ENCODE measurements at regions not wholly inside any gene's neighbourhood (a gene's known extent, or its start where the extent isn't known, plus 50 kb on each side); places are given as distances from the start of the nearest gene placed in this dataset.

DNA sequence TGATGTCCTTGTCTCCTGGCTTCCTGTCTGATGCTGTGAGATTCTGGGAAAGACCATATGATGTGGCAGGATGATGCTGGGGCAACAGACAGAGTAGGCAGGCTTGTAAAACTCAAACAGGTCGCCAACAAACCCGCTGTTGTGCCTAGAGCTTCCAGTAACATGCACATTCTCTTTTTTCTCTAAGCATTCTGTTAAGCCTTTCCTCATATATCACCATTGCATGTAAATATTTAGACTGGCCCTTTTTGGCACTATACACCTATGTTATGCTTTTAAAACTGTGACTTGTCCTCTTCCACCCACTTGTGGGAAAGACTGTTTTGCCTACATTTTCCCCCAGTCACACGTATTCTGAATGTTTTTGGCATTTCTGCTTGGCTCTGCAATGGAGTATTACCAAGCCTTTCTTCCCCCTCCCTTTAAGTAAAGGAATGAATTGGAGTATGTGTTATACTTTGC lies 250.4 kb upstream of the TANK start:
- no peak for TF ChIP-seq ZFX (IDR thresholded peaks at IDR 0.05)
- TF ChIP-seq, protein P1, sequence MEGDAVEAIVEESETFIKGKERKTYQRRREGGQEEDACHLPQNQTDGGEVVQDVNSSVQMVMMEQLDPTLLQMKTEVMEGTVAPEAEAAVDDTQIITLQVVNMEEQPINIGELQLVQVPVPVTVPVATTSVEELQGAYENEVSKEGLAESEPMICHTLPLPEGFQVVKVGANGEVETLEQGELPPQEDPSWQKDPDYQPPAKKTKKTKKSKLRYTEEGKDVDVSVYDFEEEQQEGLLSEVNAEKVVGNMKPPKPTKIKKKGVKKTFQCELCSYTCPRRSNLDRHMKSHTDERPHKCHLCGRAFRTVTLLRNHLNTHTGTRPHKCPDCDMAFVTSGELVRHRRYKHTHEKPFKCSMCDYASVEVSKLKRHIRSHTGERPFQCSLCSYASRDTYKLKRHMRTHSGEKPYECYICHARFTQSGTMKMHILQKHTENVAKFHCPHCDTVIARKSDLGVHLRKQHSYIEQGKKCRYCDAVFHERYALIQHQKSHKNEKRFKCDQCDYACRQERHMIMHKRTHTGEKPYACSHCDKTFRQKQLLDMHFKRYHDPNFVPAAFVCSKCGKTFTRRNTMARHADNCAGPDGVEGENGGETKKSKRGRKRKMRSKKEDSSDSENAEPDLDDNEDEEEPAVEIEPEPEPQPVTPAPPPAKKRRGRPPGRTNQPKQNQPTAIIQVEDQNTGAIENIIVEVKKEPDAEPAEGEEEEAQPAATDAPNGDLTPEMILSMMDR (conservative IDR thresholded peaks at IDR 0.05): no peak
- H3K27ac ChIP-seq: no peak overlapping the region

DNA sequence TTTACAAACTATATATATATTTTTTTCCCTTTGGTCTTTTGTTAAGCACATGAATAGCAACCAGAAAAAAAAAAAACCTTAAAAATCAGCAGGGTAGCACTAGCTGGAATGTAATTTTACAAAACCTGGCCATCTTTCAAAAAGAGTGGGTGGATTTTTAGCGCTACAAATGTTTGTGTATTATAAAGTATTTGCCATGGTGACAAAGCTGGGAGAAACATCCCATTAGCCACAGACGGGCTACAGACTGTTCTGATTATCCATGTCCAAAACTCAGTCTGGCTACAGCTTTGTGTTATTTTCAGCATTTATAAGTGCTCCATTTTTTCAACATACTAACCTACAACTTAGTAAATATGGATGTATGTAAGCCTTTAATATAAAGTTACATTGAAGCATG lies 249.5 kb upstream of the TANK start:
- no peak for TF ChIP-seq ZFX (IDR thresholded peaks at IDR 0.05)
- TF ChIP-seq, protein P1 (conservative IDR thresholded peaks at IDR 0.05): no peak
- H3K27ac ChIP-seq: no peak overlapping the region

DNA sequence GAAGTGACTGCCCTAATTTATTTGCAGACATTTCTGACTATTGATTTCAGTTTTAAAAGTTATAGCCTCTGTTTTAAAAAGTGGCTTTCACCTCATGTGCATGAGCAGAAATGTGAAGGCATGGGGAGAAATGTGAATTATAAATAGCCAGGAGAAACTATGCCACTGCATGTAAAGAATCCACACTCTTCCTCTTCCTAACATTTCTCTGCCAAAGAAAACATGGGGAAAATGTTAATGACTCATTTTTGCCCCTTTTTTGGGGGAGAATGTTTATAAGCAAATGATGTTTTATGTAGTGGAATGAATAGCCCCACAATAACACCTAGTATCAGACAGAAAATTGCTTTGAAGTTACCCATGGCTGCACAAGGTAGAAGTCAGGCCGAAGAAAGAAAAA lies 249.0 kb upstream of the TANK start:
- no peak overlapping the region for H3K27ac ChIP-seq
- no peak for TF ChIP-seq ZFX (IDR thresholded peaks at IDR 0.05)
- TF ChIP-seq, protein P1 (conservative IDR thresholded peaks at IDR 0.05): no peak

DNA sequence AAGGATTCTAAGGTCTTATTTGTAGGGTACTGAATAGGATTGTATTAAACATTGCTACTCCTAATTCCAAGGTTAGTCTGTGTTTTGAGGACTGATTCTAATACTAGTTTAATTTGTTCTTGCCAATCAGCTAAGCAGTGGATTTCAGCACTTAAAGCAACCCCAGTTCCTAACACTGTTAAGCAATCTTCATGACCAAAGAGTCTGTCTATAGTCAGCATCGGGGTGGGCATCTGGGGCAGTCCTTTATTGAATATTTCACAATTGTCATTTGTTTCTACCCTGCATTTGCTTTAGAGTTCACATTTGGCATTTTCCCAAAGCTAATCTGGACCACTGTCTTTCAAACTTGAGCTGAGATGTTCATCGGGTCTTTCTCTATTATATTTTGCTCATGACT lies 248.0 kb upstream of the TANK start:
- no peak for TF ChIP-seq ZFX (IDR thresholded peaks at IDR 0.05)
- TF ChIP-seq, protein P1 (conservative IDR thresholded peaks at IDR 0.05): no peak
- no peak overlapping the region for H3K27ac ChIP-seq

DNA sequence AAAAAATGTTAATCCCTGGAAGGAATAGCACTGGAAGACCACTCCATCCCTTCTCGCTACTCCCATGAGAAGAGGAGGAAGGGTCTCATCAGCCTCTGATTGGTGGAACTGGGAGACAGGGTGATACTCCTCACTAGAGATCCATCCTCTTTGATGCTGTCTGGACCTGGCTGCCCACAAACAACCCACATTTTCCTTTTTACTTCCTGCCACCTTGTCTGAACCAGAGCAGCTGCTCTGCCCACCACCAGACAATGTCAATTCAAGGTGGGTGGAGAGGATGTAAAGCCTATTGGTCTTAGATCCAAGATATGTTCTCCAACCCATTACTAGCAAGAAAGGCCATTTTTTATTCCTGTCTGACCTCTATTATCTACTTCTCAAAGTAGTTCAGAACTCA lies 246.9 kb upstream of the TANK start:
- no peak overlapping the region for H3K27ac ChIP-seq
- TF ChIP-seq ZFX (IDR thresholded peaks at IDR 0.05): no peak
- TF ChIP-seq, protein P1 (conservative IDR thresholded peaks at IDR 0.05): no peak

DNA sequence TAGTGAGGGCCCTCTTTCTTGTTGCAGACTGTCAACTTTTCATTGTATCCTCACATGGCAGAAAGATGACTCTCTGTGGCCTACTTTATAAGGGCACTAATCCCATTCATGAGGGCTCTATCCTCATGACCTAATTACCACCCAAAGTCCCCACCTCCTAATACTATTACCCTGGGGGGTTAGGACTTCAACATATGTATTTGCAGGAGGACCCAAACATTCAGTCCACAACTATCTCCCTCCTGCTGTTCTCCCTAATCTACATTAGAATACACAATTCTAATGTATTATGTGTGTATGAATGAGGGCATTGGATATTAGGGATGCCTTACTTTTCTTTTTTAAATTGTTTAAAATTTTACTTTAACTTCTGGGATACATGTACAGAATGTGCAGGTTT lies 246.0 kb upstream of the TANK start:
- H3K27ac ChIP-seq: no peak overlapping the region
- TF ChIP-seq, protein P1 (conservative IDR thresholded peaks at IDR 0.05): no peak
- no peak for TF ChIP-seq ZFX (IDR thresholded peaks at IDR 0.05)

DNA sequence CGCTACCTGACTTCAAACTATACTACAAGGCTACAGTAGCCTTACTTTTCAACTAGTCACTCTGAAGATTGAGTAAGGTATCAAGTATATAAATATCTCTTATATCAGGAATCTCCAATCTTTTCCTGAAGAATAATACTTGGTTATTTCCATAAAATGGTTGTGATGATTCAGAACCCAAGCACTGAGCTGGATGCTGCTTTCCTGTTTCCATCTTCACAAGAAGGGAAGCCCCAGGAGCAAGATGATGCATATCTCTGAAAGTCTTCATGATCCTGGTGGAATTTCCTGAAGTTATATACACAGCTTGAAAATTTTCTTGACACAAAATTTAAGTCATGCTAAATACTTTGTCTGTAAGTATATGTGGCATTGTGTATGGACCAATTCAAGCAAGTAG lies 243.9 kb upstream of the TANK start:
- TF ChIP-seq ZFX (IDR thresholded peaks at IDR 0.05): no peak
- TF ChIP-seq, protein P1 (conservative IDR thresholded peaks at IDR 0.05): no peak
- no peak overlapping the region for H3K27ac ChIP-seq

Data from C4-2B (cell line).